Pulmonary artery endothelial cell (primary cell): ENCODE measurements at regions not wholly inside any gene's neighbourhood (a gene's known extent, or its start where the extent isn't known, plus 50 kb on each side); places are given as distances from the start of the nearest gene placed in this dataset.
"Not testable (repeated sequence)": the region's sequence is repeated elsewhere in the genome, so short reads cannot be mapped to it uniquely, and the experiment has no call there.

Source experiments
- DNase-seq: peaks from one replicate; pipeline ENCODE4 v3.0.0-alpha.2; 2011; ENCODE audit warnings: low read depth, low spot score

DNA sequence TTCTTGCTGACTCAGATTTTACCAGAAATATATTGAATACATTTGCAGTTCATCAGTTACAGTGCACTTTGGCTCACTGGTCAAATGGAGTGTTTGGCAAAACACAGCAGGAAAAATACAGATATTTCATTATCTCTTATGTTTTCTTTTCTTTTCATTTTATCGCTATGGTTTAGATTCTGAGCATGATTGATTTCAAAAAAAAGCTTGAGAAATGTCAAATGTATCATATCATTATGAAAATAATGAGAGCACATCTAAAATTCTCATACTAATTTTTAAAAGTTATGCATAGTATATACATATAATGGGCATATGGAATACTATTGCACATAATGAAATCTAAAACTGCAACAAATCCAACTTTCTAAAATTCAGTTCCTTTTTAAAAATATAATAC is 593.8 kb upstream of the PCDH7 start:
- DNase-seq = no peak

DNA sequence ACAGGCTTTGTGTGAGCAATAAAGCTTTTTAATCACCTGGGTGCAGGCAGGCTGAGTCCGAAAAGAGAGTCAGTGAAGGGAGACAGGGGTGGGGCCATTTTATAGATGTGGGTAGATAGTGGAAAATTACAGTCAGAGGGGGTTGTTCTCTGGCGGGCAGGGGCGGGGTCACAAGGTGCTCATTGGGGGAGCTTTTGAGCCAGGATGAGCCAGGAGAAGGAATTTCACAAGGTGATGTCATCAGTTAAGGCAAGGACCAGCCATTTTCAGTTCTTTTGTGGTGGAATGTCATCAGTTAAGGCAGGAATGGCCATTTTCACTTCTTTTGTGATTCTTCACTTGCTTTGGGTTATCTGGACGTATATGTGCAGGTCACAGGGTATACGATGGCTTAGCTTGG is 571.3 kb upstream of the PCDH7 start:
- DNase-seq = not testable (repeated sequence)

DNA sequence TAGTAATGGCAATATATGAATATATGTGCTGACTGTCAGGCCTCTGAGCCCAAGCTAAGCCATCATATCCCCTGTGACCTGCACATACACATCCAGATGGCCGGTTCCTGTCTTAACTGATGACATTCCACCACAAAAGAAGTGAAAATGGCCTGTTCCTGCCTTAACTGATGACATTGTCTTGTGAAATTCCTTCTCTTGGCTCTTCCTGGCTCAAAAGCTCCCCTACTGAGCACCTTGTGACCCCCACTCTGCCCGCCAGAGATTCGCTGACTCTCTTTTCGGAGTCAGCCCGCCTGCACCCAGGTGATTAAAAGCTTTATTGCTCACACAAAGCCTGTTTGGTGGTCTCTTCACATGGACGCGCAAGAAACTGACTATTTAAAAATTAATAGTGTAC is 570.6 kb upstream of the PCDH7 start:
- DNase-seq = not testable (repeated sequence)

DNA sequence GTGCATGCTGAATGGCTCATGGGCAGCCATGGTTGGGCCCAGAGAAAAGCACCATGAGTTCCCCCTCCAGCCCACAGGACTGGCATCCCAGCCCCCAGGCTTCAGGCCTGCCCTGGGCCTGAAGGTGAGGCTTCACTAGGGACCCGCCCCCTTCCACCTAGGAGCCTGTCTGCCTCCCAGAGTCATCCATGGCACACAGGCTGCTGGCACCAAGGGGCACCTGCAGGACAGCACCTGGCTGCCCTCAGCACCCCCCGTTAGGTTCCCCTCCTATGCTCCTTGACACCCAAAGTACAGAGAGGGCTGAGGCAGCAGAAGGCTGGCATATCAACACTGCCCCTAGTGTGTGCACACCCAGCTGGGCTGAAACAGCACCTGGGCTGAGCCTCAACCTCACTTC is 566.7 kb upstream of the PCDH7 start:
- DNase-seq = no peak

DNA sequence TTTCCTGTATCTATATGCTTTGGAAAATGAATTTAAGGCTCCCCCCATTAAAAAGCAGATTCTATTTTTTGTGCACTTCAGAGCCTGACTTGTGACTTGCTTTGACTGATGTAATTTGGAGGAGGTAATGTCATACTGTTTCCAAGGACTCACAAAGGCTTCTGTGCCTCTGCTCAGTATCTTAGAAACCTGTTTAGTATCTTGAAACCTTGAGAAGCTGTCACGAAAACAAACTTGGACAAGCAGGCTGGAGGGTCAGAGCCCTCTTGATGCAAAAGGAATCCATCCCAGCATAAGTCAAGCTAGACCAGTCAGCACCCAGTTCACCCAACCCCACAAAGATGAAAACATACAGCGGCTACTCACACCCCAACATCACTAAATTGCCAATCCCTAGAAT is 560.0 kb upstream of the PCDH7 start:
- no peak for DNase-seq

DNA sequence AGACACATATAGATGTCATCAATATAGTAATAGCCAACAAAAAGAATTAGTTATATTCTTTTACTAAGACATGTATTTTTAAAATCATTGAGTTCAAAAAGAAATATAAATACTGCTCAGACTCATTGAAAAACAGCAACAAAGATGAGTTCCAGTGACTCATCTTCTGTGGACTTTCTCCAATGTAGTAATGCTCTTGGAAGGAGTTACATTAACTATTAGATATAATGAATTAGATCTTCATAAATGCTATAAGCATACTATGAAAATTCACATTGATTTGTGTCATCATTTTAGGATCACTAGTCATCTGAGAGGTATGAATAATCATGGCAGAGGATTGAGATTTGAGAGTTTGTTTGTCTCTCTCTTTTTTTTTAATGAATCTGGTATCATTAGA is 547.8 kb upstream of the PCDH7 start:
- no peak for DNase-seq

- DNase-seq = no peak
These were observed 538.7 kb upstream of the PCDH7 start for GRCh38 chr4:30181512-30181911.

DNA sequence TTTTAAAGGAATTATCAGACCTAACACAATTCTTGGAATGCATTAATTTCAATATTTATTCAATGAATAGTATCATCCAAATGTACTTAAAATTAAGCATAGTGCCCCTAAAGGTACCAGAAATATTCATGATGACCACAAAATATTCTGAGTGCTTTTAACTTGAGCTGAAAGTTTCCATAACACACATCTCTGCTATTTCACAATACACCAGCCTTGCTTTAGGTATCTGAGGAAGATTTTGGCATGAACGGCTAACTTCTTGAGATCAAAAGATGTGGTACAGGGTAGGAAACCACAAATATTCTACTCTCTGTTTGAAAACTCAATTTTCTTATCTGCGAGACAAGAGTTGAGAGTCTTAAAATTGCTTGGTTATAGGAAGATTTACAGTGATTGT is 538.3 kb upstream of the PCDH7 start:
- no peak for DNase-seq

DNA sequence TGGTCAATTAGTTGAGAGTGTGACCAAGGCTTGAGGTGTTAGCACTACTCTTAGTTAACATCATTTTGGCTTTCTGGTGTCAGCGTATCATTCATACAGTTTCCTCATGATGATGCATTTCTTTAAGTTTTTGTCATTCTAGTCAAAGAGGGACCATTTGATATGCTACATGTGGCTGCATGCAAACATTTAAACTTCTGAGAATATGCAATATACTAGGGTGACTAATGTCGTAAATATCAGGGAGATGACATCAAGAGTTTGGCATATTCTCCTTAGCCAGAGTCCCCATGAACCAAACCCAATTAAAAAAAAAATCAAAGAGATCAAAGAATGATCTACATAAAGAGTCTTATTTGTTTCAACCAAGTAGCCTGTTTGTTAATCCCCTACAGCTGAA is 537.4 kb upstream of the PCDH7 start:
- DNase-seq = no peak

GRCh38 chr4:30191902-30192301 is 528.3 kb upstream of the PCDH7 start:
- DNase-seq = no peak

GRCh38 chr4:30207389-30207788 is 512.8 kb upstream of the PCDH7 start:
- no peak for DNase-seq

GRCh38 chr4:30208731-30209435 is 511.3 kb upstream of the PCDH7 start:
- DNase-seq = no peak

- DNase-seq = not testable (repeated sequence)
These were observed 504.2 kb upstream of the PCDH7 start for GRCh38 chr4:30215973-30216372.

DNA sequence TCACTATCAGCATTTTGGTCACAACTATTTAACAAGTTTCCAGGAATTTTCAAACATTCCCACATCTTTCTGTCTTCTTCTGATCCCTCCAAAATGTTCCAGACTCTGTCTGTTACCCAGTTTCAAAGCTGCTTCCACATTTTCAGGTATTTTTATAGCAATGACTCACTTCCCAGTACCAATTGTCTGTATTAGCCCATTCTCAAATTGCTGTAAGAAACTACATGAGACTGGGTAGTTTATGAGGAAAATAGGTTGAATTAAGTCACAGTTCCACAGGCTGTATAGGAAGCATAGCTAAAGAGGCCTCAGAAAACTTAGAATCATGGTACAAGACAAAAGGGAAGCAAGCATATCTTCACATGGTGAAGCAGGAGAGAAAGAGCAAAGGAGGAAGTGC is 475.0 kb upstream of the PCDH7 start:
- no peak for DNase-seq

DNA sequence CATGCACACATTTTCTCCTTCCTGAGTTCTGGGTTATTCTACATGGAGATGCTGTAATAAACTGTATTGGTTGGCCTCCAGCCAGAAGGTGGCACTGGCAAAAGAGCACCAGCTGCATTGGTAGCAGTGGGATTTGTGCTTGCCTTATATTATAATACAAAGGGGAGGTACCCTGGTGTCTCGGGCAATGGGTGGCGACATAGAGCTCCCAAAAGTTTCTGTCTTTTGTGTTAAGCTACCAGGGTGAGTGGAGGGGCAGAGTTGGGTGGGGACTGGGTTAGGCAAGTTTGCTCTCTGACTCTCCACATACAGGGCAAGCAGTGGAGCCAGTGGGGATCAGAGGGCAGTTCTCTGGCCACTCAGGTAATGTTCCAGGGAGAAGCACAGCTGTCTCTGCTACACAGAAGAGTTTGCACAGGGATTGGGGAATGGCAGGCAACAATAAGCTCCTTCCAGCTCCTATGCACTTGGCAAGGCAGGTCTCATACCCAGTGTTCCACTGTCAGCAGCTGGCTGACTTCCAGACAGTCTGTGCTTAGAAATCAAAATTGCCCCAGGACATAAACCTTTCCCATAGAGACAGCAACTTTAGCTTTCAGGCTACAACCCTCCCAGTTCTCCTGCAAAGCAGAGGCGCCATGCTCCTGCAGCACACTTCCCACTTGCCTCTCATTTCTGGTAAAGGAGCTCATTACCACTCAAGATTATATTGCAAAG is 463.9 kb upstream of the PCDH7 start:
- DNase-seq = no peak

DNA sequence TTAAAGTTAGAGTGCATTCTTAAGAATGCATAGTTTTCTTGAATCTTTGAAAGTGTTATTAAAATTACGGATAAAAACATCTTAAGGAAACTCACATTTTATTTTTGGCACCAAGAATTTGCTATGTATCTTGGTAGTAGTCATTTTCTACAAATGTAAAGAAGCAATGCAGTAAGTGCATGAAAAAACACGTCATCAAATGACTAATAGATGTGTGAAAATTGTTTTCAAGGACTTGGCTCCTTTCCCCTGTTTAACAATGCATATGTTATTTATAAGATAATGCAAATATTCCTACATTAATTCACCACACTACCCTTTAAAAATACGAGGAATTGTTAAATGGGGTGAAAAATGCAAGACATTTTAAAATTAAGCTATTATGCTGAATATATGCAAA is 461.2 kb upstream of the PCDH7 start:
- no peak for DNase-seq

DNA sequence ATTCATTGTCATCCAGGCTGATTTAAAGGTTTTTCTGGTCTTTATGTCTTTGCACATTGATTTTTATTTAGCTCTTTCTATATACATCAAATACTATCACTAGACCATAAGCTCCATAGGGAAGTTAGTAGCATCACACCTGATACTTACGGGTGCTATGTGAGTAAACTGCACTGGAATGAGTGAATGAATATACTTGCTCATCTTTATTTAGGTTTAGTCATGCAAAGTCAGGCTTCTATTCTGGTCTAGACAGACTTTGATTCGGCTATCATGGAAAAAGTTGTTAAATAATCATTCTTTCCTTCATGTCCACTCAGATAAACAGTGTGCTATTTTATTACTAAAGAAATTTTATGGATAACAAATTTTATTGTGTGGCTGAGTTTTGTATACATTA is 457.8 kb upstream of the PCDH7 start:
- DNase-seq = no peak

DNA sequence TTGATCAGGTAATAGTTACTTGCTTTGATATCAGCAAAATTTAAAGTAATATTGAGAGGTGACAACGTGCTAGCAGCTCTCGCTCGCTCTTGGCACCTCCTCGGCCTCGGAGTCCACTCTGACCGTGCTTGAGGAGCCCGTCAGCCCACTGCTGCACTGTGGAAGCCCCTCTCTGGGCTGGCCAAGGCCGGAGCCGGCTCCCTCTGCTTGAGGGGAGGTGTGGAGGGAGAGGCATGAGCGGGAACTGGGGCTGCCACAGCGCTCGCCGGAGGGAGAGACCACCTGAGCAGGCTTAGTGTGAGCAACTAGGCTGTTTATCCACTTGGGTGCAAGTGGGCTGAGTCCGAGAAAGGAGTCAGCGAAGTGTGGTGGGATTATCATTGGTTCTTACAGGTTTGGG is 455.7 kb upstream of the PCDH7 start:
- DNase-seq = no peak

GRCh38 chr4:30265716-30266115 is 454.5 kb upstream of the PCDH7 start:
- no peak for DNase-seq

- no peak for DNase-seq
These were observed 451.8 kb upstream of the PCDH7 start for GRCh38 chr4:30268370-30268769.

GRCh38 chr4:30269850-30270249 is 450.3 kb upstream of the PCDH7 start:
- DNase-seq = no peak

GRCh38 chr4:30281986-30282385 is 438.2 kb upstream of the PCDH7 start:
- no peak for DNase-seq

DNA sequence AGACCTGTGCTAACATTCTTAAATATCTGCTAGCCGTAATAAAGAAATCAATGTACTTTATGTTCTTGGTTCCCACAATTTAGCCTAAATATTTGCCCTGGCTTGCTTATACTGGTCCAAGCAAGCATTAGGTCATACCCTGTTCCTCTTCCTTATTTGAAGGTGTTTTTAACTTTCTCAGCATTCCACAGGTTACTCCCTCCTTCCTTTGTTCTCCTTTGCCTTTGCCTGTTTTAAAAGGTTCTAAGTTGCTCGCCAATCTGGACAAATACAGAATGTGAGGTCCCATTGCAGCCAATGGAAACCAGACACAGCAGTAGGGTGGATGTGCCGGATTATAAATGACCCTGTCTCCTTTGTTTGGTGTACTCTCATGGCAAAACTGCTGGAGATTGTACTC is 436.8 kb upstream of the PCDH7 start:
- no peak for DNase-seq
